ENCODE measurements at regions not wholly inside any gene's neighbourhood (a gene's known extent, or its start where the extent isn't known, plus 50 kb on each side); places are given as distances from the start of the nearest gene placed in this dataset.

DNA sequence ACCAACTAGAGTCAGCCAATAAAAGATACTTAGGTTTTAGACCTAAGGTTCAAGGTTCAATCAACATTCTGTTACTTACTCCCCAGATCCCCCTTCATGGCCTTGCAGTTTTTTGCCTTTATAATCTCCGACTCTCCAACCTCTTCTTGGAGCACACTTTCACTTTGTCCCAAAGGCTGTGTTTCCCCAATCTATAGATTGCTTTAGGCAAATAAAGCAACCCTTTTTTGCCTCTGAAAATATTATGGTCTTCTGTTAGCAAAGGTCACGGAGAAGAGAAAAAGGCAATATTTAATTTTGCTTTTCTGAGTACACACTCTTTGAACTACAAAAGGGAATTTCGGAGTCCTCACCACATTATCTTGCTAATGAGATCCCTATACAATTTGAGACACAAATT lies 268.1 kb downstream of the PLOD2 start:
- Histone ChIP-seq H3K23ac (ENCODE audit: insufficient read length, low read depth, low read length) (no peak overlapping the region), H4K20me1 (ENCODE audit: control insufficient read depth, insufficient read depth, insufficient read length) (no peaks in the 10 kb centered on the region), H2BK20ac (ENCODE audit: low read depth, low read length, poor library complexity, severe bottlenecking) (no peak overlapping the region), H2BK120ac (ENCODE audit: low read depth, low read length, poor library complexity, severe bottlenecking) (no peak overlapping the region), H3K14ac (ENCODE audit: insufficient read depth, low read length) (no peak overlapping the region), H4K91ac (ENCODE audit: insufficient read length, low read depth, low read length) (no peak overlapping the region), H3K4me2 (ENCODE audit: insufficient read depth, insufficient read length, low read length) (no peak overlapping the region), H3K79me2 (ENCODE audit: insufficient read depth, low read length) (no peaks in the 10 kb centered on the region), H3K9ac (ENCODE audit: extremely low read depth, insufficient read length, low read length) (no peak overlapping the region), H2AK5ac (ENCODE audit: insufficient read length, low read length) (no peak overlapping the region), H3K27ac (ENCODE audit: insufficient read length, low read depth, low read length) (no peak overlapping the region), H2BK5ac (ENCODE audit: insufficient read length, low read length) (no peak overlapping the region), H3K4me1 (ENCODE audit: insufficient read depth, low read length) (no peaks in the 10 kb centered on the region), H3K18ac (ENCODE audit: insufficient read length, low read depth, low read length) (no peak overlapping the region), H3K79me1 (ENCODE audit: insufficient read depth, low read depth, low read length, poor library complexity, severe bottlenecking) (no peaks in the 10 kb centered on the region), H2BK15ac (ENCODE audit: low read depth, low read length) (no peak overlapping the region), H3T11ph (ENCODE audit: low read length) (no peak overlapping the region), H4K5ac (ENCODE audit: insufficient read length, low read depth, low read length) (no peak overlapping the region), H3K9me3 (ENCODE audit: control insufficient read depth, low read depth, low read length) (no peaks in the 10 kb centered on the region), H3K27me3 (ENCODE audit: insufficient read depth, low read length) (no peaks in the 10 kb centered on the region), H2BK12ac (ENCODE audit: insufficient read length, low read depth, low read length) (no peak overlapping the region), H2AFZ (ENCODE audit: low read length) (no peak overlapping the region), H3K56ac (ENCODE audit: insufficient read length, low read depth, low read length) (no peak overlapping the region), H3K23me2 (ENCODE audit: insufficient read length, low read depth, low read length, poor library complexity, severe bottlenecking) (no peaks in the 10 kb centered on the region), H3K4ac (ENCODE audit: low read depth, low read length) (no peak overlapping the region), H4K8ac (replicated peaks; ENCODE audit: insufficient read length, low read depth, low read length) (no peak overlapping the region)
- TF ChIP-seq, protein P1, sequence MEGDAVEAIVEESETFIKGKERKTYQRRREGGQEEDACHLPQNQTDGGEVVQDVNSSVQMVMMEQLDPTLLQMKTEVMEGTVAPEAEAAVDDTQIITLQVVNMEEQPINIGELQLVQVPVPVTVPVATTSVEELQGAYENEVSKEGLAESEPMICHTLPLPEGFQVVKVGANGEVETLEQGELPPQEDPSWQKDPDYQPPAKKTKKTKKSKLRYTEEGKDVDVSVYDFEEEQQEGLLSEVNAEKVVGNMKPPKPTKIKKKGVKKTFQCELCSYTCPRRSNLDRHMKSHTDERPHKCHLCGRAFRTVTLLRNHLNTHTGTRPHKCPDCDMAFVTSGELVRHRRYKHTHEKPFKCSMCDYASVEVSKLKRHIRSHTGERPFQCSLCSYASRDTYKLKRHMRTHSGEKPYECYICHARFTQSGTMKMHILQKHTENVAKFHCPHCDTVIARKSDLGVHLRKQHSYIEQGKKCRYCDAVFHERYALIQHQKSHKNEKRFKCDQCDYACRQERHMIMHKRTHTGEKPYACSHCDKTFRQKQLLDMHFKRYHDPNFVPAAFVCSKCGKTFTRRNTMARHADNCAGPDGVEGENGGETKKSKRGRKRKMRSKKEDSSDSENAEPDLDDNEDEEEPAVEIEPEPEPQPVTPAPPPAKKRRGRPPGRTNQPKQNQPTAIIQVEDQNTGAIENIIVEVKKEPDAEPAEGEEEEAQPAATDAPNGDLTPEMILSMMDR (conservative IDR thresholded peaks at IDR 0.05) = no peak
- Mint-ChIP-seq H3K4me1 (peaks cover 9 to 10% of the 10 kb centered on the region in 2 experiments), H3K4me3 (no peak overlapping the region), H3K27me3 (ENCODE audit: low read depth) (no peaks in the 10 kb centered on the region), H3K27ac (no peak overlapping the region; a peak in 1 of 7 replicates), H3K9me3 (no peaks in the 10 kb centered on the region), H3K36me3 (ENCODE audit: insufficient read depth in 1 of 3, low read depth in 3 of 3) (no peaks in the 10 kb centered on the region)
- no peak for DNase-seq
- WGBS (ENCODE audit: extremely low coverage, insufficient read length, low lambda C conversion rate) = no CpG with 5 or more reads among the region's 3 CpGs

All from H9 (cell line).